Motor neuron (in vitro differentiated cells): ENCODE measurements at regions not wholly inside any gene's neighbourhood (a gene's known extent, or its start where the extent isn't known, plus 50 kb on each side); places are given as distances from the start of the nearest gene placed in this dataset.

ENCODE experiments used
- ATAC-seq, 8 experiments: fragments of 200-7000 bp; cut with Tn5 transposase; replicated peaks in 6 of 8; 2 replicates each; pipeline ENCODE4 v1.8.0; 2021; ENCODE audit warnings: mild to moderate bottlenecking in 8 of 8, moderate library complexity in 8 of 8
- H3K27ac ChIP-seq, 2 donors: fragments of 250-450 bp; sonication (Bioruptor Pico); 2 replicates each; pipeline ENCODE4 v1.9.0; 2021; ENCODE audit warnings: antibody characterized with exemption in 2 of 2, mild to moderate bottlenecking in 2 of 2, moderate library complexity in 1 of 2
- H3K4me1 ChIP-seq, 2 donors: fragments of 250-450 bp; sonication (Bioruptor Pico); replicated peaks in 1 of 2; 2 replicates each; pipeline ENCODE4 v1.6.1; 2021; ENCODE audit warnings: antibody characterized with exemption in 2 of 2, mild to moderate bottlenecking in 2 of 2, moderate library complexity in 1 of 2
- H3K4me3 ChIP-seq, 5 donors: fragments of 250-450 bp; sonication (Bioruptor Pico); 2 replicates each; pipeline ENCODE4 v1.9.0; 2021; ENCODE audit warnings: antibody characterized with exemption in 5 of 5, mild to moderate bottlenecking in 5 of 5, moderate library complexity in 4 of 5
- WGBS, 10 experiments: fragments of 450-650 bp; shearing (Covaris generic); methylation state at CpG; one replicate each; pipeline ENCODE4 v1.0.0; 2022; 5-methylcytosine and 5-hydroxymethylcytosine counted together
- in situ Hi-C, 9 experiments: fragments of 400-800 bp; cut with MboI; loops; one replicate each; pipeline ENCODE4 v1.15.0; 2021; ENCODE audit warnings: low sequenced_read_pairs in 9 of 9, low pct_unique_long_range_greater_than_20kb in 2 of 9; ENCODE audit not compliant: unreplicated experiment in 9 of 9

GRCh38 chr5:65068410-65068809 is 299.7 kb downstream of the CWC27 start:
- WGBS, 10 experiments, result 75 to 100% (median 93%) methylated on average over 1 to 2 of the region's 2 CpGs; no CpG with 5 or more reads in 1 of the 10 experiments
- H3K4me1 ChIP-seq, result peaks cover 0 to 12% of the 10 kb centered on the region in 2 donors
- ATAC-seq, result no peak
- no peak overlapping the region for H3K4me3 ChIP-seq
- no peak overlapping the region for H3K27ac ChIP-seq
- in situ Hi-C loops, result no loop called here

GRCh38 chr5:65070026-65070425 is 301.3 kb downstream of the CWC27 start:
- peak in 1 of 8 experiments; percentile 52 for ATAC-seq
- in situ Hi-C loops, result no loop called here
- no peak overlapping the region for H3K4me3 ChIP-seq
- H3K27ac ChIP-seq, result no peak overlapping the region
- peaks cover 0 to 12% of the 10 kb centered on the region in 2 donors for H3K4me1 ChIP-seq
- WGBS, 10 experiments, result 0 to 100% (median 58%) methylated on average over 1 of the region's 1 CpG; no CpG with 5 or more reads in 6 of the 10 experiments

GRCh38 chr5:65072850-65073249 is 304.1 kb downstream of the CWC27 start:
- no peak for ATAC-seq
- in situ Hi-C loops, result no loop called here
- Histone ChIP-seq H3K4me3 (no peak overlapping the region), H3K4me1 (peaks cover 0 to 3% of the 10 kb centered on the region in 2 donors), H3K27ac (no peak overlapping the region)
- 78 to 84% (median 80%) methylated on average over 1 to 7 of the region's 8 CpGs; no CpG with 5 or more reads in 5 of the 10 experiments for WGBS, 10 experiments

GRCh38 chr5:65073250-65073661 is 304.5 kb downstream of the CWC27 start:
- WGBS, 10 experiments, result 19 to 93% (median 75%) methylated on average over 2 to 7 of the region's 8 CpGs; no CpG with 5 or more reads in 2 of the 10 experiments
- Histone ChIP-seq H3K4me3 (no peak overlapping the region), H3K27ac (no peak overlapping the region), H3K4me1 (peaks cover 0 to 6% of the 10 kb centered on the region in 2 donors)
- in situ Hi-C loops, result no loop called here
- no peak for ATAC-seq

GRCh38 chr5:65075623-65076250 is 307.0 kb downstream of the CWC27 start:
- peaks cover 2 to 4% of the 10 kb centered on the region in 2 donors for H3K4me1 ChIP-seq
- H3K27ac ChIP-seq, result no peak overlapping the region
- 67 to 100% (median 85%) methylated on average over 1 to 2 of the region's 2 CpGs; no CpG with 5 or more reads in 2 of the 10 experiments for WGBS, 10 experiments
- peak in 1 of 8 experiments; percentile 8 for ATAC-seq
- no peak overlapping the region for H3K4me3 ChIP-seq
- in situ Hi-C loops, result loop anchor here in 3 of 9 experiments (25.0 kb wide), 2 partner anchors 263 to 412 kb away; partner anchors contain the start of gene ADAMTS6 (in 2 of the 3)

- peaks cover 2 to 4% of the 10 kb centered on the region in 2 donors for H3K4me1 ChIP-seq
- in situ Hi-C loops, result loop anchor here in 3 of 9 experiments (25.0 kb wide), 2 partner anchors 264 to 411 kb away; partner anchors contain the start of gene ADAMTS6 (in 2 of the 3)
- 20 to 100% (median 73%) methylated on average over 1 to 5 of the region's 5 CpGs; no CpG with 5 or more reads in 1 of the 10 experiments for WGBS, 10 experiments
- peak in 3 of 8 experiments; percentile 74 to 93 (median 90) for ATAC-seq
- no peak overlapping the region for H3K4me3 ChIP-seq
- H3K27ac ChIP-seq, result no peak overlapping the region
Observed at GRCh38 chr5:65076251-65076869, 307.6 kb downstream of the CWC27 start.

- WGBS, 10 experiments, result 50 to 93% (median 83%) methylated on average over 1 to 3 of the region's 4 CpGs; no CpG with 5 or more reads in 1 of the 10 experiments
- Histone ChIP-seq H3K4me1 (peaks cover 2 to 4% of the 10 kb centered on the region in 2 donors), H3K4me3 (no peak overlapping the region), H3K27ac (no peak overlapping the region)
- ATAC-seq, result no peak
- in situ Hi-C loops, result loop anchor here in 3 of 9 experiments (25.0 kb wide), 2 partner anchors 265 to 410 kb away; partner anchors contain the start of gene ADAMTS6 (in 2 of the 3)
Observed at GRCh38 chr5:65077653-65078052, 308.9 kb downstream of the CWC27 start.

GRCh38 chr5:65078331-65078730 is 309.6 kb downstream of the CWC27 start:
- no peak overlapping the region for H3K27ac ChIP-seq
- in situ Hi-C loops, result loop anchor here in 3 of 9 experiments (25.0 kb wide), 2 partner anchors 266 to 409 kb away; partner anchors contain the start of gene ADAMTS6 (in 2 of the 3)

GRCh38 chr5:65081071-65081470 is 312.3 kb downstream of the CWC27 start:
- no peak for ATAC-seq
- Histone ChIP-seq H3K4me1 (peaks cover 2 to 4% of the 10 kb centered on the region in 2 donors), H3K4me3 (no peak overlapping the region), H3K27ac (no peak overlapping the region)
- in situ Hi-C loops, result loop anchor here in 3 of 9 experiments (25.0 kb wide), 2 partner anchors 269 to 406 kb away; partner anchors contain the start of gene ADAMTS6 (in 2 of the 3)

More at GRCh38 chr5:65078331-65078730, 309.6 kb downstream of the CWC27 start:
- peak in 1 of 8 experiments; percentile 19 for ATAC-seq
- 47 to 94% (median 87%) methylated on average over 2 to 4 of the region's 4 CpGs; no CpG with 5 or more reads in 1 of the 10 experiments for WGBS, 10 experiments
- Histone ChIP-seq H3K4me1 (peaks cover 2 to 4% of the 10 kb centered on the region in 2 donors), H3K4me3 (no peak overlapping the region)

GRCh38 chr5:65084795-65085515 is 316.2 kb downstream of the CWC27 start:
- no peaks in the 10 kb centered on the region for H3K4me1 ChIP-seq
- in situ Hi-C loops, result loop anchor here in 3 of 9 experiments (25.0 kb wide), 2 partner anchors 273 to 402 kb away; partner anchors contain the start of gene ADAMTS6 (in 2 of the 3)
- no peak for ATAC-seq
- 43 to 100% (median 80%) methylated on average over 1 to 3 of the region's 3 CpGs; no CpG with 5 or more reads in 1 of the 10 experiments for WGBS, 10 experiments
- H3K27ac ChIP-seq, result no peak overlapping the region
- H3K4me3 ChIP-seq, result no peak overlapping the region

GRCh38 chr5:65085516-65085850 is 316.8 kb downstream of the CWC27 start:
- in situ Hi-C loops, result loop anchor here in 3 of 9 experiments (25.0 kb wide), 2 partner anchors 273 to 402 kb away; partner anchors contain the start of gene ADAMTS6 (in 2 of the 3)
- no peak overlapping the region for H3K4me3 ChIP-seq
- no peak overlapping the region for H3K27ac ChIP-seq
- 20 to 100% (median 100%) methylated on average over 1 of the region's 1 CpG; no CpG with 5 or more reads in 5 of the 10 experiments for WGBS, 10 experiments
- no peak for ATAC-seq
- no peaks in the 10 kb centered on the region for H3K4me1 ChIP-seq

- in situ Hi-C loops, result loop anchor here in 3 of 9 experiments (25.0 kb wide), 2 partner anchors 274 to 401 kb away; partner anchors contain the start of gene ADAMTS6 (in 2 of the 3)
- WGBS, 10 experiments, result 26 to 88% (median 61%) methylated on average over 1 to 3 of the region's 3 CpGs
- H3K4me1 ChIP-seq, result no peaks in the 10 kb centered on the region
- no peak overlapping the region for H3K4me3 ChIP-seq
- H3K27ac ChIP-seq, result no peak overlapping the region
- peak in 2 of 8 experiments; percentile 61 to 91 for ATAC-seq
Observed at GRCh38 chr5:65086234-65086890, 317.6 kb downstream of the CWC27 start.
